HG02623 (cell line): ENCODE measurements at regions not wholly inside any gene's neighbourhood (a gene's known extent, or its start where the extent isn't known, plus 50 kb on each side); places are given as distances from the start of the nearest gene placed in this dataset.
"Not testable (repeated sequence)": the region's sequence is repeated elsewhere in the genome, so short reads cannot be mapped to it uniquely, and the experiment has no call there.

Source experiments
- ATAC-seq: cut with Tn5 transposase; IDR thresholded peaks from one replicate; pipeline ENCODE4 v1.9.1; 2021; ENCODE audit warnings: moderate library complexity; ENCODE audit not compliant: unreplicated experiment

DNA sequence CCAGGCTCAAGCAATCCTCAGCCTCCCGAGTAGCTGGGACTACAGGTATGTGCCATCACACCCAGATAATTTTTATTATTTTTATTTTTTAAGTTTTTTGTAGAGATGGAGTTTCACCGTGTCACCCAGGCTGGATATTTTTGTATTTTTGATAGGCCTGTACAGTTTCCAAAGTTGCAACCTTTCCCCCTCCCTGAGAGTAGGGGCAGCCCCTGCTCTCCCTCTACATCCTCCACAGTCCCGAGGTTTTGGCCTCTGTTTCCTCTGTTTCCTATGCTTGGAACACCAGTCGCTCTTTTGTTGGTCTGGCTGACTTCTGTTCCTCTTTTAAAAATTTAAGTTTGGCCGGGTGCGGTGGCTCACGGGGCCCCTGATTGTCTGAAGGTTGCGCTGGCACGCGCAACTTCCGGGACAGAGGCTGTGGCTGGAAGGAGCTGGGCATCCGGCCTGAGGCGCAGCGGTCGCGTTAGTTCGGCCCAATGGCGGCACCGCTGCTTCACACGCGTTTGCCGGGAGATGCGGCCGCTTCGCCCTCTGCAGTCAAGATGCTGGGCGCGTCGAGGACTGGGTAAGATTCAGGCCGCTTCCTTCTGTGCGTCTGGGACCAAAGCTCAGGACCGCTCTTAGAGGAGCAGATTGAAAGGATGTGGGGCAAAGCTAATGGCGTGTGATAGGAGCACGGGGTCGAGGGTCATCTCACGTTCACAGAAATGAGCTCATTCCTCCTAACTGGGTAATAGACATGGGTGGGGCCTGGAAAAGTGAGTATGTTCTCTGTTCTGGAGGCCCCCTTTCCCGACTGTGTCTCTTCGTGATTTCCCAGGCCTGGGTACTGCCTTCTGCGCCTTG, 89.9 kb downstream of the LAT start:
- not testable (repeated sequence) for ATAC-seq

DNA sequence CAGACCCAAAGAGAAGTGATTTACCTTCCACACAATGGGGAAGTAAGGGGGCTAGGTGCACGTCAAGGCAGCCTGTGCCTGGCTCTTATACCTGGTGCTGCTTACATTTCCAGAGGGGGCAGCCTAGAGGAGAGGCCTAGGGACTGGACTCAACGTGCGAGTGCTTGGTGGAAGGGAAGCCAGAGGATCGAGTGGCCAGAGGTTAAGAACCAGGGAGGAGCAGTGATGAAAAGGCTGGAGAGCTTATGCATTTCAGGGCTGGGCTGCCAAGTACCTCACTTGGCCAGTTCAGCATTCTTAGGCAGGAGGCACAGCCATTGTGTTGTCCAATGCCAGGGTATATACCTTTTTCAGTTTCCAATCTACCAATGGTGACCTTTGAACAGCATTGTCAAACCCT, 77.4 kb downstream of the LAT start:
- ATAC-seq: not testable (repeated sequence)

DNA sequence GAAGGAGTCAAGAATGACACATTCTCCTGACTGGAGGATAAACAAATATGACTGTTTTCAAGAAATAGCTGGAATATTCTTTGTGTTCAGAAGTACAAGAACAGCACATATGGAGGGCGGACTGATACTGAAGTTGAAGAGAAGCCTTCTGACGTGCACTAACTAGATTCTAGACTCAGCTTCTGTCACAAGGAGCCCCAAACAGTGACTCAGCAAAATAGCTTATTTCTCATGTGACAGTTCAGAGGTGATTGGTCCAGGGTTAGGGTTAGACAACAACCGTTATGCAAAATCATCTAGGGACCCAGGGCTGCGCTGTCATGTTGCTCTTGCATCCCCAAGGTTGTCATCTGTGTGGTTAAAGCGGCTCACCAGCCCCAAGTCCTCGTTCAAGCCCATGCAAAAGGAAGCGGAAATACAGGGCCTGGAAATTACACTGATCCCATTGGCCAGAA, 76.6 kb downstream of the LAT start:
- not testable (repeated sequence) for ATAC-seq

DNA sequence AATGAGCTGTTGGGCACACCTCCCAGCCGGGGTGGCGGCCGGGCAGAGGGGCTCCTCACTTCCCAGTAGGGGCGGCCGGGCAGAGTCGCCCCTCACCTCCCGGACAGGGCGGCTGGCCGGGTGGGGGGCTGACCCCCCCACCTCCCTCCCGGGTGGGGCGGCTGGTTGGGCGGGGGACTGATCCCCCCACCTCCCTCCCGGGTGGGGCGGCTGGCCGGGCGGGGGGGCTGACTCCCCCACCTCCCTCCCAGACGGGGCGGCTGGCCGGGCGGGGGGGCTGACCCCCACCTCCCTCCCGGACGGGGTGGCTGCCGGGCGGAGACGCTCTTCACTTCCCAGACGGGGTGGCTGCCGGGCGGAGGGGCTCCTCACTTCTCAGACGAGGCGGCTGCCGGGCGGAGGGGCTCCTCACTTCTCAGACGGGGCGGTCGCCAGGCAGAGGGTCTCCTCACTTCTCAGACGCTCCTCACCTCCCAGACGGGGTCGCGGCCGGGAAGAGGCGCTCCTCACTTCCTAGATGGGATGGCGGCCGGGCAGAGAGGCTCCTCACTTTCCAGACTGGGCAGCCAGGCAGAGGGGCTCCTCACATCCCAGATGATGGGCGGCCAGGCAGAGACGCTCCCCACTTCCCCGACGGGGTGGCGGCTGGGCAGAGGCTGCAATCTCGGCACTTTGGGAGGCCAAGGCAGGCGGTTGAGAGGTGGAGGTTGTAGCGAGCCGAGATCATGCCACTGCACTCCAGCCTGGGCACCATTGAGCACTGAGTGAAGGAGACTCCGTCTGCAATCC, 75.4 kb downstream of the LAT start:
- not testable (repeated sequence) for ATAC-seq

DNA sequence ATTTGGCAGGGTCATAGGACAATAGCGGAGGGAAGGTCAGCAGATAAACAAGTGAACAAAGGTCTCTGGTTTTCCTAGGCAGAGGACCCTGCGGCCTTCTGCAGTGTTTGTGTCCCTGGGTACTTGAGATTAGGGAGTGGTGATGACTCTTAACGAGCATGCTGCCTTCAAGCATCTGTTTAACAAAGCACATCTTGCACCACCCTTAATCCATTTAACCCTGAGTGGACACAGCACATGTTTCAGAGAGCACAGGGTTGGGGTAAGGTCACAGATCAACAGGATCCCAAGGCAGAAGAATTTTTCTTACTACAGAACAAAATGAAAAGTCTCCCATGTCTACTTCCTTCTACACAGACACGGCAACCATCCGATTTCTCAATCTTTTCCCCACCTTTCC, 74.7 kb downstream of the LAT start:
- ATAC-seq: not testable (repeated sequence)
